ENCODE measurements at regions not wholly inside any gene's neighbourhood (a gene's known extent, or its start where the extent isn't known, plus 50 kb on each side); places are given as distances from the start of the nearest gene placed in this dataset.

GRCh38 chr2:196274387-196274809, 103.0 kb upstream of the STK17B start:
- H3K9ac ChIP-seq (ENCODE audit: insufficient read depth, low read length), result no peak overlapping the region

GRCh38 chr2:196275646-196276352, 104.4 kb upstream of the STK17B start:
- Histone ChIP-seq H4K20me1 (ENCODE audit: control insufficient read depth, extremely low read depth, insufficient read depth, low read length) (no peaks in the 10 kb centered on the region), H3K9me3 (ENCODE audit: control insufficient read depth, insufficient read depth, low read depth, low read length) (no peaks in the 10 kb centered on the region), H2AFZ (ENCODE audit: low read length) (no peak overlapping the region), H3K4me3 (replicated peaks in 1 of 4; ENCODE audit: control extremely low read depth in 1 of 4, insufficient read depth in 1 of 4, low read depth in 3 of 4, low read length in 4 of 4) (no peak overlapping the region), H3K4me1 (ENCODE audit: control insufficient read depth, extremely low read depth, insufficient read depth, low read length) (peaks cover 11% of the 10 kb centered on the region), H3K36me3 (ENCODE audit: control insufficient read depth, insufficient read depth, low read length) (no peaks in the 10 kb centered on the region), H3K27me3 (ENCODE audit: control insufficient read depth, insufficient read depth, low read length) (no peaks in the 10 kb centered on the region), H3K79me2 (ENCODE audit: control insufficient read depth, insufficient read depth, low read length) (no peaks in the 10 kb centered on the region), H3K9ac (ENCODE audit: insufficient read depth, low read length) (no peak overlapping the region), H3K27ac (ENCODE audit: insufficient read depth, low read length) (no peak overlapping the region), H3K4me2 (ENCODE audit: extremely low read depth, insufficient read depth, low read length) (no peak overlapping the region)
- DNase-seq (ENCODE audit: low read depth in 2 of 2), result peak in 1 of 2 donors; percentile 36
- no peak for TF ChIP-seq CTCF (conservative IDR thresholded peaks at IDR 0.05 in 1 of 2, IDR thresholded peaks at IDR 0.05 in 1 of 2; ENCODE audit: low read depth in 1 of 2, low read length in 2 of 2)
- TF ChIP-seq EZH2 (IDR thresholded peaks at IDR 0.05; ENCODE audit: low read length, missing control alignments), result no peak

More at GRCh38 chr2:196274387-196274809, 103.0 kb upstream of the STK17B start:
- no peaks in the 10 kb centered on the region for H4K20me1 ChIP-seq (ENCODE audit: control insufficient read depth, extremely low read depth, insufficient read depth, low read length)
- H3K36me3 ChIP-seq (ENCODE audit: control insufficient read depth, insufficient read depth, low read length), result no peaks in the 10 kb centered on the region
- TF ChIP-seq CTCF (conservative IDR thresholded peaks at IDR 0.05 in 1 of 2, IDR thresholded peaks at IDR 0.05 in 1 of 2; ENCODE audit: low read depth in 1 of 2, low read length in 2 of 2), result no peak
- TF ChIP-seq EZH2 (IDR thresholded peaks at IDR 0.05; ENCODE audit: low read length, missing control alignments), result no peak
- H3K27me3 ChIP-seq (ENCODE audit: control insufficient read depth, insufficient read depth, low read length), result no peaks in the 10 kb centered on the region
- peak overlapping the region; percentile 41 for H3K4me2 ChIP-seq (ENCODE audit: extremely low read depth, insufficient read depth, low read length)
- no peaks in the 10 kb centered on the region for H3K9me3 ChIP-seq (ENCODE audit: control insufficient read depth, insufficient read depth, low read depth, low read length)
- peaks cover 11% of the 10 kb centered on the region for H3K4me1 ChIP-seq (ENCODE audit: control insufficient read depth, extremely low read depth, insufficient read depth, low read length)
- H2AFZ ChIP-seq (ENCODE audit: low read length), result no peak overlapping the region
- DNase-seq (ENCODE audit: low read depth in 2 of 2), result peak; percentile 49 to 61
- no peaks in the 10 kb centered on the region for H3K79me2 ChIP-seq (ENCODE audit: control insufficient read depth, insufficient read depth, low read length)
- H3K4me3 ChIP-seq (replicated peaks in 1 of 4; ENCODE audit: control extremely low read depth in 1 of 4, insufficient read depth in 1 of 4, low read depth in 3 of 4, low read length in 4 of 4), result no peak overlapping the region
- H3K27ac ChIP-seq (ENCODE audit: insufficient read depth, low read length), result no peak overlapping the region

- peaks cover 11% of the 10 kb centered on the region for H3K4me1 ChIP-seq (ENCODE audit: control insufficient read depth, extremely low read depth, insufficient read depth, low read length)
- H3K4me3 ChIP-seq (replicated peaks in 1 of 4; ENCODE audit: control extremely low read depth in 1 of 4, insufficient read depth in 1 of 4, low read depth in 3 of 4, low read length in 4 of 4), result no peak overlapping the region
- no peak overlapping the region for H3K27ac ChIP-seq (ENCODE audit: insufficient read depth, low read length)
- H3K9ac ChIP-seq (ENCODE audit: insufficient read depth, low read length), result no peak overlapping the region
- no peak overlapping the region for H2AFZ ChIP-seq (ENCODE audit: low read length)
- H3K4me2 ChIP-seq (ENCODE audit: extremely low read depth, insufficient read depth, low read length), result no peak overlapping the region
- DNase-seq (ENCODE audit: low read depth in 2 of 2), result no peak
- H3K36me3 ChIP-seq (ENCODE audit: control insufficient read depth, insufficient read depth, low read length), result no peaks in the 10 kb centered on the region
- no peaks in the 10 kb centered on the region for H3K9me3 ChIP-seq (ENCODE audit: control insufficient read depth, insufficient read depth, low read depth, low read length)
- TF ChIP-seq CTCF (conservative IDR thresholded peaks at IDR 0.05 in 1 of 2, IDR thresholded peaks at IDR 0.05 in 1 of 2; ENCODE audit: low read depth in 1 of 2, low read length in 2 of 2), result no peak
- no peak for TF ChIP-seq EZH2 (IDR thresholded peaks at IDR 0.05; ENCODE audit: low read length, missing control alignments)
- no peaks in the 10 kb centered on the region for H4K20me1 ChIP-seq (ENCODE audit: control insufficient read depth, extremely low read depth, insufficient read depth, low read length)
- H3K27me3 ChIP-seq (ENCODE audit: control insufficient read depth, insufficient read depth, low read length), result no peaks in the 10 kb centered on the region
- no peaks in the 10 kb centered on the region for H3K79me2 ChIP-seq (ENCODE audit: control insufficient read depth, insufficient read depth, low read length)
These were observed 105.0 kb upstream of the STK17B start for GRCh38 chr2:196276421-196276820.
